GM23338 (cell line): ENCODE measurements at regions not wholly inside any gene's neighbourhood (a gene's known extent, or its start where the extent isn't known, plus 50 kb on each side); places are given as distances from the start of the nearest gene placed in this dataset.

Experiments used
- ATAC-seq: fragments of 200-7000 bp; cut with Tn5 transposase; 3 replicates; pipeline ENCODE4 v1.9.1; 2020
- DNase-seq: peaks from one replicate; pipeline ENCODE4 v3.0.0-alpha.2; 2015; ENCODE audit warnings: low spot score
- H2AFZ ChIP-seq: fragments of 200-600 bp; sonication (generic); 2 replicates; pipeline ENCODE4 v1.8.0; 2016; ENCODE audit warnings: antibody characterized with exemption, mild to moderate bottlenecking, moderate library complexity
- H3F3A ChIP-seq: fragments of 200-600 bp; sonication (generic); replicated peaks from 2 replicates; pipeline ENCODE4 v1.8.0; 2017; ENCODE audit warnings: antibody characterized with exemption, mixed run types, low read depth
- H3K27ac ChIP-seq: fragments of 200-600 bp; sonication (generic); 2 replicates; pipeline ENCODE4 v1.6.1; 2016; ENCODE audit warnings: low read depth
- H3K27me3 ChIP-seq: fragments of 200-600 bp; sonication (generic); 2 replicates; pipeline ENCODE4 v1.8.0; 2016; ENCODE audit warnings: mild to moderate bottlenecking, mixed run types, moderate library complexity; ENCODE audit not compliant: insufficient read depth
- H3K36me3 ChIP-seq: fragments of 200-600 bp; sonication (generic); 2 replicates; pipeline ENCODE4 v1.8.0; 2016; ENCODE audit warnings: mild to moderate bottlenecking; ENCODE audit not compliant: insufficient read depth
- H3K4me1 ChIP-seq: fragments of 200-600 bp; sonication (generic); 2 replicates; pipeline ENCODE4 v1.8.0; 2016; ENCODE audit warnings: mild to moderate bottlenecking, moderate library complexity; ENCODE audit not compliant: insufficient read depth
- H3K4me2 ChIP-seq: fragments of 200-600 bp; sonication (generic); 2 replicates; pipeline ENCODE4 v1.7.1; 2017; ENCODE audit warnings: mixed run types
- H3K4me3 ChIP-seq: fragments of 200-600 bp; sonication (generic); 2 replicates; pipeline ENCODE4 v1.6.1; 2016; ENCODE audit warnings: mixed run types
- H3K79me2 ChIP-seq: fragments of 200-600 bp; sonication (generic); replicated peaks from 2 replicates; pipeline ENCODE4 v1.8.0; 2017; ENCODE audit warnings: mild to moderate bottlenecking; ENCODE audit not compliant: insufficient read depth
- H3K9me2 ChIP-seq: fragments of 200-600 bp; sonication (generic); 2 replicates; pipeline ENCODE4 v1.8.0; 2017; ENCODE audit not compliant: insufficient read depth
- H4K20me1 ChIP-seq: fragments of 200-600 bp; sonication (generic); replicated peaks from 2 replicates; pipeline ENCODE4 v1.8.0; 2017; ENCODE audit warnings: mild to moderate bottlenecking; ENCODE audit not compliant: insufficient read depth
- H3K27ac Mint-ChIP-seq: 2 replicates; pipeline ENCODE4 v1.8.0; 2020; ENCODE audit warnings: inconsistent platforms, mild to moderate bottlenecking, moderate library complexity, mixed read lengths
- H3K27me3 Mint-ChIP-seq: 3 replicates; pipeline ENCODE4 v1.8.0; 2022; ENCODE audit warnings: low read depth, mild to moderate bottlenecking, moderate library complexity, mixed read lengths, inconsistent platforms; ENCODE audit not compliant: insufficient read depth, poor library complexity
- H3K36me3 Mint-ChIP-seq: 3 replicates; pipeline ENCODE4 v1.8.0; 2021; ENCODE audit warnings: low read depth, mild to moderate bottlenecking, inconsistent platforms, moderate library complexity, mixed read lengths
- H3K4me1 Mint-ChIP-seq: 3 replicates; pipeline ENCODE4 v1.8.0; 2020; ENCODE audit warnings: mild to moderate bottlenecking, inconsistent platforms, mixed read lengths
- H3K4me3 Mint-ChIP-seq: 3 replicates; pipeline ENCODE4 v1.8.0; 2021; ENCODE audit warnings: moderate library complexity, mild to moderate bottlenecking, inconsistent platforms, mixed read lengths
- H3K9me3 Mint-ChIP-seq: 3 replicates; pipeline ENCODE4 v1.8.0; 2020; ENCODE audit warnings: moderate library complexity, mild to moderate bottlenecking, inconsistent platforms, mixed read lengths
- CREB1 ChIP-seq: fragments of 250-450 bp; sonication (Bioruptor Pico); IDR thresholded peaks from 2 replicates; pipeline ENCODE4 v1.5.0; 2020; ENCODE audit warnings: low read depth, mild to moderate bottlenecking, moderate library complexity
- EZH2phosphoT487 ChIP-seq: fragments of 200-600 bp; sonication (generic); IDR thresholded peaks from one replicate; pipeline ENCODE4 v1.8.1; 2018; ENCODE audit warnings: antibody characterized with exemption; ENCODE audit not compliant: unreplicated experiment
- JUNB ChIP-seq: IDR thresholded peaks from one replicate; pipeline ENCODE4 v1.6.1; 2016; ENCODE audit warnings: antibody characterized with exemption; ENCODE audit not compliant: unreplicated experiment
- POLR2AphosphoS5 ChIP-seq: IDR thresholded peaks from 2 replicates; pipeline ENCODE4 v1.6.1; 2016; ENCODE audit warnings: antibody characterized with exemption, low read depth
- STAT1 ChIP-seq: IDR thresholded peaks from one replicate; pipeline ENCODE4 v1.6.1; 2016; ENCODE audit warnings: antibody characterized with exemption; ENCODE audit not compliant: unreplicated experiment
- ZNF331 ChIP-seq: fragments of 250-450 bp; sonication (Bioruptor Pico); IDR thresholded peaks from 2 replicates; pipeline ENCODE4 v1.5.0; 2020; ENCODE audit warnings: low read depth, mild to moderate bottlenecking, moderate library complexity
- TF ChIP-seq, protein P1 (sequence below), 2 experiments: fragments of 200-600 bp in 1 of 2; sonication (generic) in 1 of 2; conservative IDR thresholded peaks; 2 replicates each; pipeline versions ENCODE4 v1.5.1 to v1.6.1; 2016 to 2017; ENCODE audit warnings: antibody characterized with exemption in 2 of 2, low read depth in 2 of 2, mild to moderate bottlenecking in 2 of 2, moderate library complexity in 1 of 2
- TF ChIP-seq, protein P2 (sequence below): IDR thresholded peaks from 2 replicates; pipeline ENCODE4 v1.6.1; 2016; ENCODE audit warnings: antibody characterized with exemption

DNA sequence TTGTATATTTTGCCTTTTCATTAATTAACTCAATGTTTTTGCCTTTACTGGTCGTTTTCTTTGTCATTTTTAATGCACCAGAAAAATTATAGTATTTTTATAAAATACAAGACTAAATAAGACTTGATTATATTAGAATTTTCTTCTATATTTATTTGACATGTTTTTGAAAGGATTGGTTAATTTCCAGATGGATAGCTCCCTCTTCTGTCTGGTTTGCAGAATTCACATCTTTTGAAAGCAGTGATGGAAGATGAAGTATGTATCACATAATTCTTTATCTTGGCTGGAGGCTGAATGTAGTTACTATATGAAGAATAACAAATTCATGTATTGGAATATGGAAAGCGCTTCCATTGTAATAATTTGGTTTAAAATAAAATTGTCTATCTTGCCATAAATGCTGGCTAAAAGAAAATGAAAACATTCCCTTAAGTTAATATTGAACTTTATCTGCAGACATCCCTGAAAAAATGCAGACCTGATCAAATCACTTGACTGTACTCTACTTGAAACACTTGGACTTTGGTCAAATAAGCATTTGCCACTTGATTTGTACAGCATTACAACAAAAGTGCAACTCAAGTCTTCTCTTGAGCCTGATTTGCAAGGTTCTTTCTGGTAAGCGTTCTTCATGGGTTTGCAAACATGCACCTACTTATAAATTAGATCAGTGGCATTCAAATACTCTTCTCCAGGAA lies 86.3 kb upstream of the EFEMP1 start:
- Histone ChIP-seq H3K4me1 (0 out of 2 replicates have a peak, but pooled peaks cover 3% of the 10 kb centered on the region), H3K79me2 (no peaks in the 10 kb centered on the region), H3K4me3 (no peak overlapping the region), H3F3A (no peaks in the 10 kb centered on the region), H3K36me3 (no peaks in the 10 kb centered on the region), H3K9me2 (no peaks in the 10 kb centered on the region), H4K20me1 (no peaks in the 10 kb centered on the region; the same call in 1 of the 2 replicates), H3K27ac (no peak overlapping the region), H2AFZ (no peak overlapping the region), H3K27me3 (no peaks in the 10 kb centered on the region), H3K4me2 (peak overlapping the region; percentile 25; the same call in 1 of the 2 replicates)
- Mint-ChIP-seq H3K4me3 (no peak overlapping the region), H3K27ac (no peak overlapping the region), H3K9me3 (no peaks in the 10 kb centered on the region), H3K36me3 (no peaks in the 10 kb centered on the region), H3K4me1 (peaks cover 8% of the 10 kb centered on the region; the same call in 2 of the 3 replicates), H3K27me3 (no peaks in the 10 kb centered on the region)
- ATAC-seq: no peak; the same call in 1 of the 3 replicates
- TF ChIP-seq EZH2phosphoT487 (no peak), POLR2AphosphoS5 (no peak), CREB1 (CRISPR knock-in tag) (no peak), STAT1 (no peak)
- TF ChIP-seq, protein P1, sequence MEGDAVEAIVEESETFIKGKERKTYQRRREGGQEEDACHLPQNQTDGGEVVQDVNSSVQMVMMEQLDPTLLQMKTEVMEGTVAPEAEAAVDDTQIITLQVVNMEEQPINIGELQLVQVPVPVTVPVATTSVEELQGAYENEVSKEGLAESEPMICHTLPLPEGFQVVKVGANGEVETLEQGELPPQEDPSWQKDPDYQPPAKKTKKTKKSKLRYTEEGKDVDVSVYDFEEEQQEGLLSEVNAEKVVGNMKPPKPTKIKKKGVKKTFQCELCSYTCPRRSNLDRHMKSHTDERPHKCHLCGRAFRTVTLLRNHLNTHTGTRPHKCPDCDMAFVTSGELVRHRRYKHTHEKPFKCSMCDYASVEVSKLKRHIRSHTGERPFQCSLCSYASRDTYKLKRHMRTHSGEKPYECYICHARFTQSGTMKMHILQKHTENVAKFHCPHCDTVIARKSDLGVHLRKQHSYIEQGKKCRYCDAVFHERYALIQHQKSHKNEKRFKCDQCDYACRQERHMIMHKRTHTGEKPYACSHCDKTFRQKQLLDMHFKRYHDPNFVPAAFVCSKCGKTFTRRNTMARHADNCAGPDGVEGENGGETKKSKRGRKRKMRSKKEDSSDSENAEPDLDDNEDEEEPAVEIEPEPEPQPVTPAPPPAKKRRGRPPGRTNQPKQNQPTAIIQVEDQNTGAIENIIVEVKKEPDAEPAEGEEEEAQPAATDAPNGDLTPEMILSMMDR (conservative IDR thresholded peaks at IDR 0.05; ENCODE audit: low read depth in 2 of 2): peak; percentile 64 to 78
- peak; percentile 49 for DNase-seq

DNA sequence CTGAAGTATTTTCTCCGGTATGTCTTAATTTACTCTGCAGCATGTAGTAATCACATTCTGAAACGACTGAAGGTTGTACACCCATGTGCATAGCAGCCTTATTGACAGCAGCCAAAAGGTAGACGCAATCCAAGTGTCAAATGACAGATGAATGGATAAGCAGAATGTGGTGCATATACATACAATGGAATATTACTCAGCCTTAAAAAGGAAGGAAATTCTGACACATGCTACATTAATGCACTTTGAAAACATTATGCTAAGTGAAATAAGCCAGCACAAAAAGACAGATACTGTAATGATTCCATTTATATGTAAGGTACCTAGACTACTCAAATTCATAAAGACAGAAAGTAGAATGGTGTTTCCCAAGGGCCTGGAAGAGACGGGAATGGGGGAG lies 88.0 kb upstream of the EFEMP1 start:
- Mint-ChIP-seq H3K36me3 (no peaks in the 10 kb centered on the region), H3K4me3 (no peak overlapping the region), H3K9me3 (no peaks in the 10 kb centered on the region), H3K4me1 (peaks cover 16% of the 10 kb centered on the region; the same call in 2 of the 3 replicates), H3K27me3 (no peaks in the 10 kb centered on the region), H3K27ac (no peak overlapping the region)
- no peak overlapping the region for H3K4me2 ChIP-seq
- TF ChIP-seq EZH2phosphoT487 (no peak), ZNF331 (CRISPR knock-in tag) (no peak), CREB1 (CRISPR knock-in tag) (no peak), JUNB (no peak)
- TF ChIP-seq, protein P2, sequence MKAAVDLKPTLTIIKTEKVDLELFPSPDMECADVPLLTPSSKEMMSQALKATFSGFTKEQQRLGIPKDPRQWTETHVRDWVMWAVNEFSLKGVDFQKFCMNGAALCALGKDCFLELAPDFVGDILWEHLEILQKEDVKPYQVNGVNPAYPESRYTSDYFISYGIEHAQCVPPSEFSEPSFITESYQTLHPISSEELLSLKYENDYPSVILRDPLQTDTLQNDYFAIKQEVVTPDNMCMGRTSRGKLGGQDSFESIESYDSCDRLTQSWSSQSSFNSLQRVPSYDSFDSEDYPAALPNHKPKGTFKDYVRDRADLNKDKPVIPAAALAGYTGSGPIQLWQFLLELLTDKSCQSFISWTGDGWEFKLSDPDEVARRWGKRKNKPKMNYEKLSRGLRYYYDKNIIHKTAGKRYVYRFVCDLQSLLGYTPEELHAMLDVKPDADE: no peak
- no peaks in the 10 kb centered on the region for H3K36me3 ChIP-seq
- no peak overlapping the region for H3K4me3 ChIP-seq
- no peaks in the 10 kb centered on the region for H3K27me3 ChIP-seq
- no peak overlapping the region for H3K27ac ChIP-seq
- no peak for ATAC-seq
- no peaks in the 10 kb centered on the region for H3K79me2 ChIP-seq
- 0 out of 2 replicates have a peak, but pooled peaks cover 3% of the 10 kb centered on the region for H3K4me1 ChIP-seq
- H3F3A ChIP-seq: no peaks in the 10 kb centered on the region
- no peaks in the 10 kb centered on the region for H3K9me2 ChIP-seq
- no peak for DNase-seq
- H4K20me1 ChIP-seq: no peaks in the 10 kb centered on the region
- no peak overlapping the region for H2AFZ ChIP-seq
